ENCODE measurements at regions not wholly inside any gene's neighbourhood (a gene's known extent, or its start where the extent isn't known, plus 50 kb on each side); places are given as distances from the start of the nearest gene placed in this dataset.

- H2AFZ ChIP-seq (ENCODE audit: low read length), result no peak overlapping the region
- no peak for DNase-seq
- TF ChIP-seq, protein P1, sequence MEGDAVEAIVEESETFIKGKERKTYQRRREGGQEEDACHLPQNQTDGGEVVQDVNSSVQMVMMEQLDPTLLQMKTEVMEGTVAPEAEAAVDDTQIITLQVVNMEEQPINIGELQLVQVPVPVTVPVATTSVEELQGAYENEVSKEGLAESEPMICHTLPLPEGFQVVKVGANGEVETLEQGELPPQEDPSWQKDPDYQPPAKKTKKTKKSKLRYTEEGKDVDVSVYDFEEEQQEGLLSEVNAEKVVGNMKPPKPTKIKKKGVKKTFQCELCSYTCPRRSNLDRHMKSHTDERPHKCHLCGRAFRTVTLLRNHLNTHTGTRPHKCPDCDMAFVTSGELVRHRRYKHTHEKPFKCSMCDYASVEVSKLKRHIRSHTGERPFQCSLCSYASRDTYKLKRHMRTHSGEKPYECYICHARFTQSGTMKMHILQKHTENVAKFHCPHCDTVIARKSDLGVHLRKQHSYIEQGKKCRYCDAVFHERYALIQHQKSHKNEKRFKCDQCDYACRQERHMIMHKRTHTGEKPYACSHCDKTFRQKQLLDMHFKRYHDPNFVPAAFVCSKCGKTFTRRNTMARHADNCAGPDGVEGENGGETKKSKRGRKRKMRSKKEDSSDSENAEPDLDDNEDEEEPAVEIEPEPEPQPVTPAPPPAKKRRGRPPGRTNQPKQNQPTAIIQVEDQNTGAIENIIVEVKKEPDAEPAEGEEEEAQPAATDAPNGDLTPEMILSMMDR (IDR thresholded peaks at IDR 0.05; ENCODE audit: low read length), result no peak
- TF ChIP-seq EZH2phosphoT487 (IDR thresholded peaks at IDR 0.05; ENCODE audit: low read length), result no peak
- no peak for TF ChIP-seq EZH2 (optimal IDR thresholded peaks at IDR 0.05; ENCODE audit: low read depth, low read length)
Observed at GRCh38 chr10:28963539-28964221, 286.4 kb downstream of the BAMBI start.

GRCh38 chr10:28965937-28966336, 288.6 kb downstream of the BAMBI start:
- TF ChIP-seq EZH2 (optimal IDR thresholded peaks at IDR 0.05; ENCODE audit: low read depth, low read length) (no peak), EZH2phosphoT487 (IDR thresholded peaks at IDR 0.05; ENCODE audit: low read length) (no peak)
- TF ChIP-seq, protein P1 (IDR thresholded peaks at IDR 0.05; ENCODE audit: low read length), result no peak
- DNase-seq, result no peak
- Histone ChIP-seq H4K20me1 (ENCODE audit: insufficient read depth, low read length) (no peaks in the 10 kb centered on the region), H2AFZ (ENCODE audit: low read length) (no peak overlapping the region), H3F3A (ENCODE audit: insufficient read depth, low read length) (no peaks in the 10 kb centered on the region), H3K9me2 (replicated peaks; ENCODE audit: insufficient read depth, low read length) (no peaks in the 10 kb centered on the region), H3K9me3 (replicated peaks; ENCODE audit: insufficient read depth, low read length) (no peaks in the 10 kb centered on the region), H3K4me1 (ENCODE audit: low read length) (no peaks in the 10 kb centered on the region), H3K4me2 (ENCODE audit: low read depth, low read length) (no peak overlapping the region), H3K4me3 (ENCODE audit: low read length) (no peak overlapping the region), H3K27me3 (replicated peaks; ENCODE audit: insufficient read depth, low read length) (no peaks in the 10 kb centered on the region), H3K9ac (ENCODE audit: low read length) (no peak overlapping the region), H3K36me3 (replicated peaks; ENCODE audit: insufficient read depth, low read length) (no peaks in the 10 kb centered on the region), H3K79me2 (ENCODE audit: low read length) (no peaks in the 10 kb centered on the region), H3K27ac (ENCODE audit: low read length) (no peak overlapping the region)

More at GRCh38 chr10:28963539-28964221, 286.4 kb downstream of the BAMBI start:
- Histone ChIP-seq H3K4me3 (ENCODE audit: low read length) (no peak overlapping the region), H3K9ac (ENCODE audit: low read length) (no peak overlapping the region), H3K4me2 (ENCODE audit: low read depth, low read length) (no peak overlapping the region), H3K27ac (ENCODE audit: low read length) (no peak overlapping the region), H3K36me3 (replicated peaks; ENCODE audit: insufficient read depth, low read length) (no peaks in the 10 kb centered on the region), H3K4me1 (ENCODE audit: low read length) (no peaks in the 10 kb centered on the region), H3F3A (ENCODE audit: insufficient read depth, low read length) (no peaks in the 10 kb centered on the region), H3K9me3 (replicated peaks; ENCODE audit: insufficient read depth, low read length) (no peaks in the 10 kb centered on the region), H3K27me3 (replicated peaks; ENCODE audit: insufficient read depth, low read length) (no peaks in the 10 kb centered on the region), H4K20me1 (ENCODE audit: insufficient read depth, low read length) (no peaks in the 10 kb centered on the region), H3K9me2 (replicated peaks; ENCODE audit: insufficient read depth, low read length) (no peaks in the 10 kb centered on the region), H3K79me2 (ENCODE audit: low read length) (no peaks in the 10 kb centered on the region)

GRCh38 chr10:28967031-28967430, 289.7 kb downstream of the BAMBI start:
- Histone ChIP-seq H3K9me2 (replicated peaks; ENCODE audit: insufficient read depth, low read length) (no peaks in the 10 kb centered on the region), H3K27ac (ENCODE audit: low read length) (no peak overlapping the region), H4K20me1 (ENCODE audit: insufficient read depth, low read length) (no peaks in the 10 kb centered on the region), H3K36me3 (replicated peaks; ENCODE audit: insufficient read depth, low read length) (no peaks in the 10 kb centered on the region), H3K4me2 (ENCODE audit: low read depth, low read length) (no peak overlapping the region), H3K79me2 (ENCODE audit: low read length) (no peaks in the 10 kb centered on the region), H3K4me3 (ENCODE audit: low read length) (no peak overlapping the region), H3K27me3 (replicated peaks; ENCODE audit: insufficient read depth, low read length) (no peaks in the 10 kb centered on the region), H3F3A (ENCODE audit: insufficient read depth, low read length) (no peaks in the 10 kb centered on the region), H3K4me1 (ENCODE audit: low read length) (no peaks in the 10 kb centered on the region), H3K9me3 (replicated peaks; ENCODE audit: insufficient read depth, low read length) (no peaks in the 10 kb centered on the region), H3K9ac (ENCODE audit: low read length) (no peak overlapping the region), H2AFZ (ENCODE audit: low read length) (no peak overlapping the region)
- TF ChIP-seq EZH2phosphoT487 (IDR thresholded peaks at IDR 0.05; ENCODE audit: low read length) (no peak), EZH2 (optimal IDR thresholded peaks at IDR 0.05; ENCODE audit: low read depth, low read length) (no peak)
- TF ChIP-seq, protein P1 (IDR thresholded peaks at IDR 0.05; ENCODE audit: low read length), result no peak
- no peak for DNase-seq
